Transverse colon (tissue), 4 donors: ENCODE measurements at regions not wholly inside any gene's neighbourhood (a gene's known extent, or its start where the extent isn't known, plus 50 kb on each side); places are given as distances from the start of the nearest gene placed in this dataset.
A peak's percentile ranks its signal among the peaks of the same experiment; 100 is the strongest.
"Not testable (repeated sequence)": the region's sequence is repeated elsewhere in the genome, so short reads cannot be mapped to it uniquely, and the experiment has no call there.

Experiments used
- DNase-seq: peaks from one replicate; pipeline ENCODE4 v3.0.0-alpha.2; 2019
- H3K27ac ChIP-seq, 4 donors: fragments of 200-600 bp; sonication (generic); 2 replicates each; pipeline ENCODE4 v1.5.1; 2016 to 2018; ENCODE audit warnings: inconsistent platforms in 4 of 4
- H3K27me3 ChIP-seq: fragments of 200-600 bp; sonication (generic); 2 replicates; pipeline ENCODE4 v1.5.1; 2017; ENCODE audit warnings: inconsistent platforms
- H3K36me3 ChIP-seq, 4 donors: fragments of 200-600 bp; sonication (generic); 2 replicates each; pipeline ENCODE4 v1.5.1; 2017 to 2019; ENCODE audit warnings: inconsistent platforms in 4 of 4
- H3K4me1 ChIP-seq, 4 donors: fragments of 200-600 bp; sonication (generic); 2 replicates each; pipeline ENCODE4 v1.5.1; 2017 to 2020; ENCODE audit warnings: inconsistent platforms in 4 of 4
- H3K4me3 ChIP-seq, 4 donors: fragments of 200-600 bp; sonication (generic); 1 replicate in 1 of 4; 2 replicates in 3 of 4; pipeline versions ENCODE4 v1.5.1 to v1.6.1; 2017 to 2019; ENCODE audit warnings: inconsistent platforms in 4 of 4
- H3K9me3 ChIP-seq, 2 donors: fragments of 200-600 bp; sonication (generic); 2 replicates each; pipeline ENCODE4 v1.5.1; 2017 to 2019; ENCODE audit warnings: inconsistent platforms in 2 of 2
- EP300 ChIP-seq: sonication (generic); formaldehyde crosslinking; IDR thresholded peaks from one replicate; pipeline ENCODE4 v1.6.1; 2017; ENCODE audit warnings: antibody characterized with exemption, low read depth
- POLR2A ChIP-seq: fragments of 450-650 bp; IDR thresholded peaks from one replicate; pipeline ENCODE4 v1.6.1; 2016; ENCODE audit warnings: antibody characterized with exemption, mild to moderate bottlenecking, moderate library complexity
- POLR2AphosphoS5 ChIP-seq, 3 donors: sonication (generic); formaldehyde crosslinking; IDR thresholded peaks; one replicate each; pipeline ENCODE4 v1.6.1; 2016; ENCODE audit warnings: antibody characterized with exemption in 3 of 3
- WGBS, 2 donors: methylation state at CpG; one replicate each; pipeline ENCODE4 v1.1.5; 2018; ENCODE audit warnings: low coverage in 1 of 2; 5-methylcytosine and 5-hydroxymethylcytosine counted together
- in situ Hi-C, 4 donors: fragments of 200-750 bp; cut with MboI; loops; one replicate each; pipeline versions ENCODE4 v1.15.0 to v1.15.1; 2017; ENCODE audit warnings: low sequenced_read_pairs in 3 of 4, low pct_ligation_motif_present in 1 of 4, low pct_unique_long_range_greater_than_20kb in 1 of 4
- intact Hi-C: fragments of 100-400 bp; cut with DNase I; formaldehyde crosslinking; loops from one replicate; pipeline ENCODE4 v1.15.1; 2023; ENCODE audit warnings: low total_unique reads
- TF ChIP-seq, protein P1 (sequence below), 5 experiments: fragments of 200-600 bp in 3 of 5; fragments of 450-650 bp in 2 of 5; sonication (generic) in 3 of 5; IDR thresholded peaks; 1 replicate in 2 of 5; 2 replicates in 3 of 5; pipeline ENCODE4 v1.5.1; 2016 to 2017; ENCODE audit warnings: antibody characterized with exemption in 5 of 5, inconsistent platforms in 3 of 5, mild to moderate bottlenecking in 2 of 5, moderate library complexity in 1 of 5

DNA sequence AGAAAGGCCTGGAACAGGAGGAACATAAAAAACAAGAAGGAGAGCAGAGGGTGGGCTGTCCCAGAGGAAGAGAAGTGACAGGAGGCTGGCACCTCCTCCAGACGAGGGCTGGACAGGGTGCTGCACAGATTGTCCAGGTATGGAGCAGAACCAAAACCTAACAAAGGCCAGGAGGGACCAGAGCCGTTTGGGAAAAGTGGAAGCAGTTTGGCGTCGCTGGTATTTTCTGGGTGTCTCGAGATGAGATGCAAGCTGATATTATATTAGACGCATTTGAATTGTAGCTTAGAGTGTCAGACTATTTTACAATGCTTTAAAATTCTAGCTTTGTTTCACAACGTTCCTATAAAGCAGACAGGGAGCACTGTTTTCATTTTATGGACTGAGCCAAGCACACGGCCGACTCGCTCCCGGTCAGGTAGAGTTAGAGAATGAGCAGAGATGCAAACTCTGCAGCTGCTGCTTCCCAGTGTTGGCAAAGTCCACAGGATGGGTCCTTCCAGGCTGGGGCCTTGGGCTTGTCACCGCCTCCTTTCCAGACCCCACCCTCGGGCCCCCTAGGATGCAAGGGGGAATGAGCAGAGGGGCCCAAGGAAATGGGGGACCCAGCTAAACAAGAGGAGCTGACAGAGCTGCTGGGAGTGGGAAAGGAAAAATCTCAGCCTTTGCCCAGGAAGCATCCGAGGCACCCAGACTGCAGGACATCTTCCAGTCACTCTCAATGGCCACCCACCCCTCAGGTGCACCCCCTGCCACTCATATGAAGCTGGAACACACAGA is 60.8 kb upstream of the TMPRSS2 start:
- no peak for DNase-seq
- in situ Hi-C loops (no loop called here), intact Hi-C loops (no loop called here)
- no peak for TF ChIP-seq POLR2AphosphoS5 (IDR thresholded peaks at IDR 0.05)
- no peak for TF ChIP-seq EP300
- no peak for TF ChIP-seq POLR2A
- TF ChIP-seq, protein P1, sequence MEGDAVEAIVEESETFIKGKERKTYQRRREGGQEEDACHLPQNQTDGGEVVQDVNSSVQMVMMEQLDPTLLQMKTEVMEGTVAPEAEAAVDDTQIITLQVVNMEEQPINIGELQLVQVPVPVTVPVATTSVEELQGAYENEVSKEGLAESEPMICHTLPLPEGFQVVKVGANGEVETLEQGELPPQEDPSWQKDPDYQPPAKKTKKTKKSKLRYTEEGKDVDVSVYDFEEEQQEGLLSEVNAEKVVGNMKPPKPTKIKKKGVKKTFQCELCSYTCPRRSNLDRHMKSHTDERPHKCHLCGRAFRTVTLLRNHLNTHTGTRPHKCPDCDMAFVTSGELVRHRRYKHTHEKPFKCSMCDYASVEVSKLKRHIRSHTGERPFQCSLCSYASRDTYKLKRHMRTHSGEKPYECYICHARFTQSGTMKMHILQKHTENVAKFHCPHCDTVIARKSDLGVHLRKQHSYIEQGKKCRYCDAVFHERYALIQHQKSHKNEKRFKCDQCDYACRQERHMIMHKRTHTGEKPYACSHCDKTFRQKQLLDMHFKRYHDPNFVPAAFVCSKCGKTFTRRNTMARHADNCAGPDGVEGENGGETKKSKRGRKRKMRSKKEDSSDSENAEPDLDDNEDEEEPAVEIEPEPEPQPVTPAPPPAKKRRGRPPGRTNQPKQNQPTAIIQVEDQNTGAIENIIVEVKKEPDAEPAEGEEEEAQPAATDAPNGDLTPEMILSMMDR (IDR thresholded peaks at IDR 0.05), result no peak
- peaks cover 7 to 53% (median 21%) of the 10 kb centered on the region in 4 donors for H3K4me1 ChIP-seq
- H3K9me3 ChIP-seq, result no peaks in the 10 kb centered on the region
- H3K27ac ChIP-seq, result peak overlapping the region in 2 of 4 donors; percentile 8 to 44
- WGBS, 2 donors, result 34 to 48% methylated on average over 7 to 14 of the region's 14 CpGs
- no peak overlapping the region for H3K4me3 ChIP-seq
- H3K36me3 ChIP-seq, result no peaks in the 10 kb centered on the region
- no peaks in the 10 kb centered on the region for H3K27me3 ChIP-seq

DNA sequence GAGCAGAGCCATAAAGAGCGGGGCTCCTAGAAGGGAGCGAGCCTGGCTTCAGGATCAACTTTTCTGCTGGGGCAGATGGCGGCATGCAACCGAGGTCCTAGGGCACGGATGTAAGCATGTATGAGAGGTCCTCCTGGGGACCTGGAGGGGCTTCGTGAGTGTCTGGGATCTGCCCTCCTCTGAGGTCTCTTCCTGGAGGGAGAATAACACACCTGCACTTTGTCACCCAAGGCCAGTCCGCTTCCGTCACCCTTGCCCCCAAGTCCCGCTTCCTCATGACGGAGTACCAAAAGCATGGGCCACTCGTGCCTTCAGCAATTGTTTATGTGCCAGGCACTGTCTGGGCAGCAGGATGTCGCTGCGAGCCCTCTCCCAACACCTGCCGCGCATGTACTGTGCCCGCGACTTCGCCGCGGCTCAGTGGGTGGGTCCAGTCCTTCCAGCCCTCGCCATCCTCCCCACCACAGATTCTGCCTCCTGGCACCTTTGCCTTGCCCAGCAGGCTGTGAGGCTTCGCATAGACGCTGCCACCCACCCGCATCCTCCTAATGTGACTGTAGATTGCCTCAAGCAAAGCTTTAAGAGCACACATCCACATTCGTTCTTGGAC is 60.0 kb upstream of the TMPRSS2 start:
- WGBS, 2 donors, result 91% methylated on average over 25 of the region's 25 CpGs; no CpG with 5 or more reads in 1 of the 2 donors
- no peak overlapping the region for H3K4me3 ChIP-seq
- H3K9me3 ChIP-seq, result no peaks in the 10 kb centered on the region
- H3K4me1 ChIP-seq, result peaks cover 7 to 53% (median 21%) of the 10 kb centered on the region in 4 donors
- no peaks in the 10 kb centered on the region for H3K27me3 ChIP-seq
- no peaks in the 10 kb centered on the region for H3K36me3 ChIP-seq
- no peak for DNase-seq
- peak overlapping the region in 1 of 4 donors; percentile 44 for H3K27ac ChIP-seq
- in situ Hi-C loops, result no loop called here
- intact Hi-C loops, result no loop called here
- no peak for TF ChIP-seq POLR2A
- no peak for TF ChIP-seq EP300
- TF ChIP-seq POLR2AphosphoS5 (IDR thresholded peaks at IDR 0.05), result no peak
- TF ChIP-seq, protein P1 (IDR thresholded peaks at IDR 0.05), result no peak

DNA sequence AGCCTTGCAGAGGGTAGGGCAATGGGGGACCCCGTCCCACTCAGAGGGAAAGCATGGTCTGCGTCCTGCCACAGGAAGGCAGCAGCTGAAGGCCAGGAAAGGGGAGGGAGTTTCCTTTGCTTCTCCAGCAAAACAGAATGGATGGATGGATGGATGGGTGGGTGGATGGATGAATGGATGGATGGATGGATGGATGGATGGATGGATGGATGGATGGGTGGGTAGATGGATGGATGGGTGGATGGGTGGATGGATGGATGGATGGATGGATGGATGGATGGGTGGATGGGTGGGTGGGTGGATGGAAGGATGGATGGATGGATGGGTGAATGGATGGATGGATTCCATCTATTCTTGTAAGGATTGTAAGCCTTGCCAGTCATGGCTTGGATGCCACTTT is 59.3 kb upstream of the TMPRSS2 start:
- H3K4me3 ChIP-seq, in situ Hi-C loops, intact Hi-C loops, DNase-seq, H3K36me3 ChIP-seq, H3K9me3 ChIP-seq, H3K27me3 ChIP-seq: not testable (repeated sequence)
- H3K4me1 ChIP-seq, result peaks cover 9 to 61% (median 25%) of the 10 kb centered on the region in 4 donors
- WGBS, 2 donors, result 85 to 100% methylated on average over 1 to 2 of the region's 2 CpGs
- peak overlapping the region; percentile 75 to 88 (median 84) for H3K27ac ChIP-seq

DNA sequence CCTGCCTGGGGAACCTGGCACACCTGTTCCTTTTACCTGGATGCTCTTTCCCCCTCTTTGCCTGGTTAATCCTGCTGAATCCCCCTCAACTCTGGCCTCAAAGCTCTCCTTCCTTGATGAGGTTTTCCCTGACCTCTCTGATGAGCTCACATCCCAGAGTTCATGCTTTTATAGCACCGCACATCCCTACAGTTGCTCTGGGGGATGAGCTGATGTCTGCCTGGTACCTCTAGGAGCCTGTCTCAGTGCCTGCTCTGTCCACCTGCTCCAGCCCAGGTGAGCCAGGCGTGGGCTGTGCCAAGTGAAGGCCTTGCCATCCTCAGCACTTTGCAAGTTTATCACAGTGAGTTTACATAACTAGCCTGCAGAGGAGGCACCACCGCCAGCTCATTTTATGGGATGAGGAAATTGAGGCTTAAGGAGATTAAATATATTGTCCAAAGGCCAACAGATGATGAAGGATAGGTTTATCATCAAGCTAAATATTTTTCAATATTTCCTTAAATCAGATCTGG is 58.6 kb upstream of the TMPRSS2 start:
- TF ChIP-seq POLR2A (peak; percentile 54), EP300 (no peak), POLR2AphosphoS5 (IDR thresholded peaks at IDR 0.05) (peak in 2 of 3 donors; percentile 60 to 87)
- WGBS, 2 donors, result 43 to 64% methylated on average over 1 to 3 of the region's 3 CpGs
- peak overlapping the region; percentile 75 to 88 (median 84) for H3K27ac ChIP-seq
- H3K9me3 ChIP-seq, result no peaks in the 10 kb centered on the region
- H3K4me3 ChIP-seq, result no peak overlapping the region
- in situ Hi-C loops, result no loop called here
- no peaks in the 10 kb centered on the region for H3K27me3 ChIP-seq
- no peaks in the 10 kb centered on the region for H3K36me3 ChIP-seq
- DNase-seq, result peak; percentile 78
- intact Hi-C loops, result no loop called here
- peaks cover 14 to 68% (median 30%) of the 10 kb centered on the region in 4 donors for H3K4me1 ChIP-seq

DNA sequence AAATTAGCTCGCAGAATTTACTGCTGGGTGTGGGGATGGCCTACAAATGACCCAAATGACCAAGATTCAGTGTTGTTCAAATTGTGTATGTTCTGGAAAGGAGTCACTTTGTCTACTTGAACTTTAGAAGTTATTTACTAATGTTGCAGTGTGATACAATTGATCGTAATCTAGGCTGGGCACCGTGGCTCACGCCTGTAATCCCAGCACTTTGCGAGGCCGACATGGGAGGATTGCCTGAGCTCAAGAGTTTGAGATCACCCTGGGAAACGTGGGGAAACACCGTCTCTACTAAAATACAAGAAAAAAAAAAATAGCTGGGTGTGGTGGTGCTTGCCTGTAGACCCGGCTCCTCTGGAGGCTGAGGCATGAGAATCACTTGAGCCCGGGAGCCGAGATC is 57.6 kb upstream of the TMPRSS2 start:
- Histone ChIP-seq H3K4me3 (no peak overlapping the region), H3K27ac (peak overlapping the region; percentile 75 to 88 (median 84)), H3K4me1 (peaks cover 14 to 76% (median 34%) of the 10 kb centered on the region in 4 donors), H3K36me3 (no peaks in the 10 kb centered on the region), H3K9me3 (no peaks in the 10 kb centered on the region), H3K27me3 (no peaks in the 10 kb centered on the region)
- in situ Hi-C loops (no loop called here), intact Hi-C loops (no loop called here)
- DNase-seq, result peak; percentile 67
- TF ChIP-seq EP300 (no peak), POLR2A (no peak), POLR2AphosphoS5 (IDR thresholded peaks at IDR 0.05) (no peak)
- TF ChIP-seq, protein P1 (IDR thresholded peaks at IDR 0.05), result no peak
- WGBS, 2 donors, result 54 to 60% methylated on average over 6 to 11 of the region's 11 CpGs
